GM12878 (cell line): ENCODE measurements at regions not wholly inside any gene's neighbourhood (a gene's known extent, or its start where the extent isn't known, plus 50 kb on each side); places are given as distances from the start of the nearest gene placed in this dataset.

Experiments used
- ATAC-seq: fragments of 200-7000 bp; cut with Tn5 transposase; 3 replicates; pipeline ENCODE4 v1.9.1; 2020; ENCODE audit warnings: mild to moderate bottlenecking, moderate library complexity
- BruUV-seq: library from RNA; stranded (reverse); fragments of 400-500 nt; replicated peaks from 2 replicates; lab custom pipeline; 2021; lab: Mats Ljungman, UMichigan
- CTCF ChIA-PET: fragments of 300-600 bp; sonication (Branson Sonifier 250); formaldehyde crosslinking; extraction: SDS; loops from one replicate; lab custom pipeline; 2021; ENCODE audit warnings: inconsistent platforms; lab: Yijun Ruan, JAX
- POLR2A ChIA-PET: fragments of 350-600 bp; formaldehyde crosslinking; extraction: SDS; loops from one replicate; lab custom pipeline; 2021; ENCODE audit warnings: inconsistent platforms; lab: Charles Lee
- RAD21 ChIA-PET: fragments of 300-600 bp; sonication (Branson Sonifier 250); formaldehyde crosslinking; loops from one replicate; lab custom pipeline; 2023; ENCODE audit warnings: antibody characterized with exemption; ENCODE audit not compliant: unreplicated experiment; lab: Charles Lee
- SMC1A ChIA-PET: fragments of 300-600 bp; sonication (Branson Sonifier 250); formaldehyde crosslinking; loops from one replicate; lab custom pipeline; 2023; ENCODE audit not compliant: unreplicated experiment, uncharacterized antibody; lab: Charles Lee
- DNase-seq: peaks from one replicate; pipeline ENCODE4 v3.0.0-alpha.2; 2011; ENCODE audit warnings: low read depth, low spot score
- FAIRE-seq: peaks from 3 replicates; lab custom pipeline; 2011; peaks lifted over from hg19 to GRCh38; lab: Jason Lieb, UNC
- H2AFZ ChIP-seq: 2 replicates; pipeline ENCODE4 v1.6.0; 2011; ENCODE audit warnings: low read depth, low read length, control low read depth; ENCODE audit not compliant: control insufficient read depth
- H3K27ac ChIP-seq: 2 replicates; pipeline ENCODE4 v1.5.1; 2011; ENCODE audit warnings: control low read depth; ENCODE audit not compliant: control insufficient read depth, insufficient read depth
- H3K27me3 ChIP-seq, 2 experiments: replicated peaks in 1 of 2; 2 replicates each; pipeline versions ENCODE4 v1.6.0 to v1.6.1; 2011; ENCODE audit warnings: low read length in 1 of 2; ENCODE audit not compliant: control insufficient read depth in 2 of 2, insufficient read depth in 2 of 2
- H3K36me3 ChIP-seq, 2 experiments: 2 replicates each; pipeline ENCODE4 v1.5.1; 2011; ENCODE audit warnings: low read length in 1 of 2; ENCODE audit not compliant: control insufficient read depth in 2 of 2, insufficient read depth in 2 of 2
- H3K4me1 ChIP-seq: 2 replicates; pipeline ENCODE4 v1.6.1; 2011; ENCODE audit warnings: mild to moderate bottlenecking, low read length, moderate library complexity, mixed read lengths; ENCODE audit not compliant: control insufficient read depth, insufficient read depth
- H3K4me2 ChIP-seq: 2 replicates; pipeline ENCODE4 v1.6.0; 2011; ENCODE audit warnings: control low read depth; ENCODE audit not compliant: control insufficient read depth, insufficient read depth
- H3K4me3 ChIP-seq: fragments of 200-600 bp; sonication (generic); 2 replicates; pipeline ENCODE4 v1.5.1; 2016
- H3K79me2 ChIP-seq: 2 replicates; pipeline ENCODE4 v1.6.0; 2011; ENCODE audit warnings: low read length; ENCODE audit not compliant: control insufficient read depth, insufficient read depth
- H3K9ac ChIP-seq: 2 replicates; pipeline ENCODE4 v1.8.0; 2011; ENCODE audit warnings: low read length, control low read depth, mixed read lengths; ENCODE audit not compliant: control insufficient read depth, insufficient read depth
- H3K9me3 ChIP-seq: replicated peaks from 3 replicates; pipeline ENCODE4 v1.5.1; 2011; ENCODE audit warnings: mild to moderate bottlenecking, low read length; ENCODE audit not compliant: control insufficient read depth, insufficient read depth
- H4K20me1 ChIP-seq: 2 replicates; pipeline ENCODE4 v1.6.0; 2011; ENCODE audit not compliant: control insufficient read depth, insufficient read depth
- CREB1 ChIP-seq: IDR thresholded peaks from 2 replicates; pipeline ENCODE4 v1.6.1; 2012; ENCODE audit warnings: low read depth, mild to moderate bottlenecking, inconsistent platforms
- EP300 ChIP-seq, 2 experiments: fragments of 150-350 bp in 1 of 2; IDR thresholded peaks; 2 replicates each; pipeline ENCODE4 v1.6.1; 2011 to 2012; ENCODE audit warnings: low read depth in 2 of 2, low read length in 2 of 2, borderline replicate concordance in 1 of 2, improper control_type of control experiment in 1 of 2, inconsistent platforms in 1 of 2; ENCODE audit not compliant: control insufficient read depth in 1 of 2
- ETV6 ChIP-seq, 2 experiments: fragments of 450-650 bp in 1 of 2; IDR thresholded peaks in 1 of 2; conservative IDR thresholded peaks in 1 of 2; 2 replicates each; pipeline ENCODE4 v1.6.1; 2014; ENCODE audit warnings: antibody characterized with exemption in 1 of 2, borderline replicate concordance in 1 of 2, low read depth in 1 of 2, mild to moderate bottlenecking in 1 of 2, moderate library complexity in 1 of 2
- EZH2 ChIP-seq: IDR thresholded peaks from 2 replicates; pipeline ENCODE4 v1.6.1; 2012; ENCODE audit warnings: low read depth, mild to moderate bottlenecking, control low read depth, inconsistent platforms, low read length, borderline replicate concordance; ENCODE audit not compliant: control insufficient read depth
- IRF4 ChIP-seq: IDR thresholded peaks from 2 replicates; pipeline ENCODE4 v1.6.1; 2011; ENCODE audit warnings: low read depth, low read length
- JUNB ChIP-seq: IDR thresholded peaks from 2 replicates; pipeline ENCODE4 v1.6.1; 2016; ENCODE audit warnings: antibody characterized with exemption, mild to moderate bottlenecking
- MTA2 ChIP-seq: fragments of 450-650 bp; IDR thresholded peaks from 2 replicates; pipeline ENCODE4 v1.6.1; 2016; ENCODE audit warnings: low read depth, mild to moderate bottlenecking, moderate library complexity
- MYB ChIP-seq: fragments of 150-350 bp; IDR thresholded peaks from 2 replicates; pipeline ENCODE4 v1.6.1; 2014; ENCODE audit warnings: mild to moderate bottlenecking, low read depth, low read length, borderline replicate concordance
- NR2F1 ChIP-seq: fragments of 450-650 bp; conservative IDR thresholded peaks from 2 replicates; pipeline ENCODE4 v1.6.1; 2017; ENCODE audit warnings: mild to moderate bottlenecking
- PAX8 ChIP-seq: fragments of 450-650 bp; IDR thresholded peaks from 2 replicates; pipeline ENCODE4 v1.6.1; 2017; ENCODE audit warnings: mild to moderate bottlenecking, moderate library complexity
- RAD51 ChIP-seq: fragments of 450-650 bp; IDR thresholded peaks from 2 replicates; pipeline ENCODE4 v1.6.1; 2016; ENCODE audit warnings: moderate library complexity, mild to moderate bottlenecking, inconsistent platforms
- SP1 ChIP-seq: IDR thresholded peaks from one replicate; pipeline ENCODE4 v1.6.1; 2011; ENCODE audit warnings: low read depth, low read length
- SRF ChIP-seq, 2 experiments: IDR thresholded peaks; 2 replicates each; pipeline ENCODE4 v1.6.1; 2011; ENCODE audit warnings: low read depth in 2 of 2, low read length in 2 of 2, mild to moderate bottlenecking in 1 of 2, moderate library complexity in 1 of 2
- TBL1XR1 ChIP-seq: IDR thresholded peaks from 2 replicates; pipeline ENCODE4 v1.6.1; 2012; ENCODE audit warnings: low read depth, low read length, improper control_type of control experiment
- TCF12 ChIP-seq: IDR thresholded peaks from 2 replicates; pipeline ENCODE4 v1.6.1; 2011; ENCODE audit warnings: low read depth, mild to moderate bottlenecking, low read length
- ZBED1 ChIP-seq: IDR thresholded peaks from 2 replicates; pipeline ENCODE4 v1.6.1; 2016; ENCODE audit warnings: borderline replicate concordance
- WGBS: methylation state at CpG from one replicate; pipeline ENCODE4 v1.1.6; 2016; ENCODE audit warnings: low lambda C conversion rate; ENCODE audit not compliant: insufficient replicate concordance, insufficient coverage; ENCODE audit errors: missing lambda C conversion rate; 5-methylcytosine and 5-hydroxymethylcytosine counted together
- in situ Hi-C: fragments of 300-500 bp; cut with MboI; formaldehyde crosslinking; loops from 9 replicates; pipeline ENCODE4 v1.14.3; 2018; ENCODE audit warnings: mixed read lengths
- intact Hi-C: fragments of 100-400 bp; cut with micrococcal nuclease; formaldehyde crosslinking; loops from one replicate; pipeline ENCODE4 v1.14.2; 2022; ENCODE audit not compliant: unreplicated experiment
- TF ChIP-seq, protein P1 (sequence below): fragments of 450-650 bp; IDR thresholded peaks from 2 replicates; pipeline ENCODE4 v1.6.1; 2017; ENCODE audit warnings: antibody characterized with exemption, mild to moderate bottlenecking, moderate library complexity
- TF ChIP-seq, protein P2 (sequence below): fragments of 450-650 bp; IDR thresholded peaks from 2 replicates; pipeline ENCODE4 v1.6.1; 2018; ENCODE audit warnings: mild to moderate bottlenecking, low read depth, moderate library complexity; ENCODE audit not compliant: partially characterized antibody

DNA sequence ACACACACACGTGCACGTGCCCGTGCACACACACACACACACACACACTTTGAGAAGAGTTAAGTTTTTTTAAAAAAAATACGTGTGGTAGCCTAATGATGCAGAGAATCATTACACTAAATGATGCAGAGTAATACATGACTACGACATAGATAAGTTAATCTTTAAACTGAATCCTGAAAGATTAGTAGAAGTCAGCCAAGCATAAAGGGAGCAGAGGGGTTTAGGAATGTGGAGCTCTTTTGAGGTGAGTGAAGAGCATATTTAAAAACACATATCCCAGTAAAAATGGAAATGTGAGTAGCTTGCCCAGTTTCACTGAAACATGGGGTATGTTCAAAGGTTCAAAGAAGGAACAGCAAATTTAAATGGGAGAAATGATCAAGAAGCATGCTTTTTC is 61.3 kb upstream of the TYRP1 start:
- ChIA-PET SMC1A (no interaction called here), CTCF (interaction anchor here (0.7 kb wide), 1 partner anchor 261 kb away, joined by 3 read pairs; no protein-coding TSS in a partner anchor), RAD21 (no interaction called here)
- Histone ChIP-seq H3K79me2 (no peaks in the 10 kb centered on the region), H3K4me2 (no peak overlapping the region), H2AFZ (no peak overlapping the region), H3K4me3 (no peak overlapping the region), H4K20me1 (no peaks in the 10 kb centered on the region), H3K4me1 (no peaks in the 10 kb centered on the region), H3K9ac (no peak overlapping the region), H3K27me3 (no peaks in the 10 kb centered on the region), H3K36me3 (no peaks in the 10 kb centered on the region), H3K27ac (no peak overlapping the region)
- FAIRE-seq (no peak), ATAC-seq (no peak), DNase-seq (no peak)
- in situ Hi-C loops: no loop called here
- intact Hi-C loops: loop anchor here (10.0 kb wide), 1 partner anchor 453 kb away; no protein-coding TSS in a partner anchor
- WGBS: 21% methylated on average over 5 of the region's 5 CpGs
- BruUV-seq: no TSS peak
- TF ChIP-seq MTA2 (no peak), RAD51 (no peak), IRF4 (no peak), TCF12 (no peak), EP300 (IDR thresholded peaks at IDR 0.05; ENCODE audit: borderline replicate concordance in 1 of 2, control insufficient read depth in 1 of 2, low read depth in 2 of 2, low read length in 2 of 2) (no peak), JUNB (no peak), MYB (no peak), PAX8 (no peak), EZH2 (no peak), SP1 (no peak), ZBED1 (no peak), NR2F1 (no peak), CREB1 (no peak), TBL1XR1 (no peak), SRF (IDR thresholded peaks at IDR 0.05; ENCODE audit: low read depth in 2 of 2, low read length in 2 of 2) (no peak), ETV6 (conservative IDR thresholded peaks at IDR 0.05 in 1 of 2, IDR thresholded peaks at IDR 0.05 in 1 of 2; ENCODE audit: borderline replicate concordance in 1 of 2, low read depth in 1 of 2) (no peak)
- TF ChIP-seq, protein P1, sequence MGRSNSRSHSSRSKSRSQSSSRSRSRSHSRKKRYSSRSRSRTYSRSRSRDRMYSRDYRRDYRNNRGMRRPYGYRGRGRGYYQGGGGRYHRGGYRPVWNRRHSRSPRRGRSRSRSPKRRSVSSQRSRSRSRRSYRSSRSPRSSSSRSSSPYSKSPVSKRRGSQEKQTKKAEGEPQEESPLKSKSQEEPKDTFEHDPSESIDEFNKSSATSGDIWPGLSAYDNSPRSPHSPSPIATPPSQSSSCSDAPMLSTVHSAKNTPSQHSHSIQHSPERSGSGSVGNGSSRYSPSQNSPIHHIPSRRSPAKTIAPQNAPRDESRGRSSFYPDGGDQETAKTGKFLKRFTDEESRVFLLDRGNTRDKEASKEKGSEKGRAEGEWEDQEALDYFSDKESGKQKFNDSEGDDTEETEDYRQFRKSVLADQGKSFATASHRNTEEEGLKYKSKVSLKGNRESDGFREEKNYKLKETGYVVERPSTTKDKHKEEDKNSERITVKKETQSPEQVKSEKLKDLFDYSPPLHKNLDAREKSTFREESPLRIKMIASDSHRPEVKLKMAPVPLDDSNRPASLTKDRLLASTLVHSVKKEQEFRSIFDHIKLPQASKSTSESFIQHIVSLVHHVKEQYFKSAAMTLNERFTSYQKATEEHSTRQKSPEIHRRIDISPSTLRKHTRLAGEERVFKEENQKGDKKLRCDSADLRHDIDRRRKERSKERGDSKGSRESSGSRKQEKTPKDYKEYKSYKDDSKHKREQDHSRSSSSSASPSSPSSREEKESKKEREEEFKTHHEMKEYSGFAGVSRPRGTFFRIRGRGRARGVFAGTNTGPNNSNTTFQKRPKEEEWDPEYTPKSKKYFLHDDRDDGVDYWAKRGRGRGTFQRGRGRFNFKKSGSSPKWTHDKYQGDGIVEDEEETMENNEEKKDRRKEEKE: no peak
- TF ChIP-seq, protein P2, sequence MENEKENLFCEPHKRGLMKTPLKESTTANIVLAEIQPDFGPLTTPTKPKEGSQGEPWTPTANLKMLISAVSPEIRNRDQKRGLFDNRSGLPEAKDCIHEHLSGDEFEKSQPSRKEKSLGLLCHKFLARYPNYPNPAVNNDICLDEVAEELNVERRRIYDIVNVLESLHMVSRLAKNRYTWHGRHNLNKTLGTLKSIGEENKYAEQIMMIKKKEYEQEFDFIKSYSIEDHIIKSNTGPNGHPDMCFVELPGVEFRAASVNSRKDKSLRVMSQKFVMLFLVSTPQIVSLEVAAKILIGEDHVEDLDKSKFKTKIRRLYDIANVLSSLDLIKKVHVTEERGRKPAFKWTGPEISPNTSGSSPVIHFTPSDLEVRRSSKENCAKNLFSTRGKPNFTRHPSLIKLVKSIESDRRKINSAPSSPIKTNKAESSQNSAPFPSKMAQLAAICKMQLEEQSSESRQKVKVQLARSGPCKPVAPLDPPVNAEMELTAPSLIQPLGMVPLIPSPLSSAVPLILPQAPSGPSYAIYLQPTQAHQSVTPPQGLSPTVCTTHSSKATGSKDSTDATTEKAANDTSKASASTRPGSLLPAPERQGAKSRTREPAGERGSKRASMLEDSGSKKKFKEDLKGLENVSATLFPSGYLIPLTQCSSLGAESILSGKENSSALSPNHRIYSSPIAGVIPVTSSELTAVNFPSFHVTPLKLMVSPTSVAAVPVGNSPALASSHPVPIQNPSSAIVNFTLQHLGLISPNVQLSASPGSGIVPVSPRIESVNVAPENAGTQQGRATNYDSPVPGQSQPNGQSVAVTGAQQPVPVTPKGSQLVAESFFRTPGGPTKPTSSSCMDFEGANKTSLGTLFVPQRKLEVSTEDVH: no peak
- TF ChIP-seq, all 136 proteins: peak for 0
- POLR2A ChIA-PET: no interaction called here
- no peaks in the 10 kb centered on the region for H3K9me3 ChIP-seq
